PFSK-1 (cell line): ENCODE measurements at regions not wholly inside any gene's neighbourhood (a gene's known extent, or its start where the extent isn't known, plus 50 kb on each side); places are given as distances from the start of the nearest gene placed in this dataset.

ENCODE experiments used
- FOXP2 ChIP-seq: optimal IDR thresholded peaks from 2 replicates; pipeline ENCODE3; 2011; ENCODE audit warnings: borderline replicate concordance, control low read depth, inconsistent platforms; ENCODE audit not compliant: insufficient read depth; ENCODE audit errors: extremely low read length, extremely low read depth
- POLR2AphosphoS5 ChIP-seq: IDR thresholded peaks from 2 replicates; pipeline ENCODE4 v1.6.1; 2012; ENCODE audit warnings: low read depth, mild to moderate bottlenecking, control low read depth, low read length, moderate library complexity
- REST ChIP-seq, 2 experiments: IDR thresholded peaks; 2 replicates each; pipeline versions ENCODE4 v1.6.1 to v1.8.0; 2011 to 2012; ENCODE audit warnings: low read depth in 2 of 2, low read length in 2 of 2, control low read depth in 1 of 2, inconsistent platforms in 1 of 2, mild to moderate bottlenecking in 1 of 2, moderate library complexity in 1 of 2; ENCODE audit not compliant: insufficient read depth in 1 of 2
- SIN3A ChIP-seq: IDR thresholded peaks from 2 replicates; pipeline ENCODE4 v1.6.1; 2012; ENCODE audit warnings: mild to moderate bottlenecking, low read length, moderate library complexity, borderline replicate concordance; ENCODE audit not compliant: insufficient read depth
- TAF1 ChIP-seq: IDR thresholded peaks from 2 replicates; pipeline ENCODE4 v1.6.1; 2012; ENCODE audit warnings: low read length, control low read depth, borderline replicate concordance; ENCODE audit not compliant: insufficient read depth

- TF ChIP-seq SIN3A = no peak
- no peak for TF ChIP-seq TAF1
- no peak for TF ChIP-seq POLR2AphosphoS5
- TF ChIP-seq REST (IDR thresholded peaks at IDR 0.05; ENCODE audit: insufficient read depth in 1 of 2, low read depth in 2 of 2, low read length in 2 of 2) = no peak
- no peak for TF ChIP-seq FOXP2
Measured at GRCh38 chr5:17037751-17038150, 101.7 kb upstream of the MYO10 start.
